MM.1S (cell line): ENCODE measurements at regions not wholly inside any gene's neighbourhood (a gene's known extent, or its start where the extent isn't known, plus 50 kb on each side); places are given as distances from the start of the nearest gene placed in this dataset.
"Not testable (repeated sequence)": the region's sequence is repeated elsewhere in the genome, so short reads cannot be mapped to it uniquely, and the experiment has no call there.

ENCODE experiments used
- DNase-seq: peaks from one replicate; pipeline ENCODE4 v3.0.0-alpha.2; 2015
- H2AFZ ChIP-seq: fragments of 300-600 bp; sonication (generic); 2 replicates; pipeline ENCODE4 v1.6.0; 2016; ENCODE audit warnings: antibody characterized with exemption, low read length
- H3F3A ChIP-seq: fragments of 300-600 bp; sonication (generic); 2 replicates; pipeline ENCODE4 v1.6.1; 2016; ENCODE audit warnings: mild to moderate bottlenecking, antibody characterized with exemption, low read length, moderate library complexity, mixed read lengths; ENCODE audit not compliant: insufficient read depth
- H3K27ac ChIP-seq: fragments of 300-600 bp; sonication (generic); 2 replicates; pipeline ENCODE4 v1.5.1; 2016; ENCODE audit warnings: mild to moderate bottlenecking, low read length
- H3K27me3 ChIP-seq: fragments of 300-600 bp; sonication (generic); replicated peaks from 2 replicates; pipeline ENCODE4 v1.6.0; 2016; ENCODE audit warnings: low read length; ENCODE audit not compliant: insufficient read depth
- H3K36me3 ChIP-seq: fragments of 300-600 bp; sonication (generic); replicated peaks from 2 replicates; pipeline ENCODE4 v1.6.1; 2016; ENCODE audit warnings: mild to moderate bottlenecking, low read length, mixed read lengths; ENCODE audit not compliant: insufficient read depth
- H3K4me1 ChIP-seq: fragments of 300-600 bp; sonication (generic); 2 replicates; pipeline ENCODE4 v1.6.1; 2016; ENCODE audit warnings: low read length, mixed read lengths
- H3K4me2 ChIP-seq: fragments of 300-600 bp; sonication (generic); 2 replicates; pipeline ENCODE4 v1.6.0; 2016; ENCODE audit warnings: low read depth, low read length
- H3K4me3 ChIP-seq: fragments of 300-600 bp; sonication (generic); 2 replicates; pipeline ENCODE4 v1.5.1; 2016; ENCODE audit warnings: low read length, mixed read lengths
- H3K79me2 ChIP-seq: fragments of 300-600 bp; sonication (generic); 2 replicates; pipeline ENCODE4 v1.6.1; 2016; ENCODE audit warnings: mixed run types, low read length, mixed read lengths
- H3K9ac ChIP-seq: fragments of 300-600 bp; sonication (generic); 2 replicates; pipeline ENCODE4 v1.6.1; 2016; ENCODE audit warnings: low read length, mixed read lengths
- H3K9me2 ChIP-seq: fragments of 300-600 bp; sonication (generic); replicated peaks from 2 replicates; pipeline ENCODE4 v1.6.1; 2016; ENCODE audit warnings: mild to moderate bottlenecking, low read length, mixed read lengths; ENCODE audit not compliant: insufficient read depth
- H3K9me3 ChIP-seq: fragments of 300-600 bp; sonication (generic); replicated peaks from 2 replicates; pipeline ENCODE4 v1.6.1; 2016; ENCODE audit warnings: mild to moderate bottlenecking, low read length, mixed read lengths; ENCODE audit not compliant: insufficient read depth
- H4K20me1 ChIP-seq: fragments of 300-600 bp; sonication (generic); 2 replicates; pipeline ENCODE4 v1.6.1; 2016; ENCODE audit warnings: mild to moderate bottlenecking, low read length, moderate library complexity, mixed read lengths; ENCODE audit not compliant: insufficient read depth
- CTCF ChIP-seq: fragments of 300-600 bp; sonication (generic); IDR thresholded peaks from 2 replicates; pipeline ENCODE4 v1.5.1; 2016; ENCODE audit warnings: antibody characterized with exemption, low read length, mixed read lengths
- EZH2 ChIP-seq: fragments of 300-600 bp; sonication (generic); optimal IDR thresholded peaks from 2 replicates; pipeline ENCODE3; 2017; ENCODE audit warnings: low read depth, mild to moderate bottlenecking, antibody characterized with exemption, low read length, mixed read lengths
- EZH2phosphoT487 ChIP-seq: fragments of 300-600 bp; sonication (generic); IDR thresholded peaks from 2 replicates; pipeline ENCODE4 v1.6.1; 2018; ENCODE audit warnings: antibody characterized with exemption, low read length

GRCh38 chr10:71086439-71087080 lies 125.8 kb upstream of the UNC5B start:
- no peak overlapping the region for H2AFZ ChIP-seq
- DNase-seq, result no peak
- no peaks in the 10 kb centered on the region for H4K20me1 ChIP-seq
- H3K9ac ChIP-seq, result no peak overlapping the region
- H3K79me2 ChIP-seq, result no peaks in the 10 kb centered on the region
- no peaks in the 10 kb centered on the region for H3K4me1 ChIP-seq
- H3F3A ChIP-seq, result no peaks in the 10 kb centered on the region
- H3K4me2 ChIP-seq, result no peak overlapping the region
- peaks cover 10% of the 10 kb centered on the region; the same call in 1 of the 2 replicates for H3K27me3 ChIP-seq
- H3K9me2 ChIP-seq, result no peaks in the 10 kb centered on the region
- TF ChIP-seq EZH2 (no peak), CTCF (no peak), EZH2phosphoT487 (no peak)
- no peaks in the 10 kb centered on the region for H3K9me3 ChIP-seq
- no peak overlapping the region for H3K27ac ChIP-seq
- H3K4me3 ChIP-seq, result no peak overlapping the region
- H3K36me3 ChIP-seq, result no peaks in the 10 kb centered on the region

GRCh38 chr10:71087622-71088021 lies 124.7 kb upstream of the UNC5B start:
- Histone ChIP-seq H3K79me2 (no peaks in the 10 kb centered on the region), H4K20me1 (no peaks in the 10 kb centered on the region), H3K27ac (no peak overlapping the region), H3K4me2 (no peak overlapping the region), H3K4me1 (no peaks in the 10 kb centered on the region), H3K36me3 (no peaks in the 10 kb centered on the region), H3K27me3 (peaks cover 6% of the 10 kb centered on the region; the same call in 1 of the 2 replicates), H3K4me3 (no peak overlapping the region), H3K9me3 (no peaks in the 10 kb centered on the region), H3K9me2 (no peaks in the 10 kb centered on the region), H3F3A (no peaks in the 10 kb centered on the region), H3K9ac (no peak overlapping the region), H2AFZ (no peak overlapping the region)
- no peak for DNase-seq
- no peak for TF ChIP-seq CTCF

GRCh38 chr10:71088054-71088453 lies 124.3 kb upstream of the UNC5B start:
- Histone ChIP-seq H3K9me2 (no peaks in the 10 kb centered on the region), H4K20me1 (no peaks in the 10 kb centered on the region), H3K27me3 (peaks cover 3% of the 10 kb centered on the region; the same call in 1 of the 2 replicates), H3K9ac (no peak overlapping the region), H3K4me3 (no peak overlapping the region), H3K36me3 (no peaks in the 10 kb centered on the region), H3K9me3 (no peaks in the 10 kb centered on the region), H3K4me2 (no peak overlapping the region), H3F3A (no peaks in the 10 kb centered on the region), H3K27ac (no peak overlapping the region), H3K4me1 (no peaks in the 10 kb centered on the region), H2AFZ (no peak overlapping the region), H3K79me2 (no peaks in the 10 kb centered on the region)
- no peak for DNase-seq
- TF ChIP-seq EZH2 (no peak), CTCF (no peak), EZH2phosphoT487 (no peak)

- not testable (repeated sequence) for H3K9me2 ChIP-seq, H3K9me3 ChIP-seq, H3K27me3 ChIP-seq, H3K9ac ChIP-seq, DNase-seq, H3K4me1 ChIP-seq, H3F3A ChIP-seq, H3K4me3 ChIP-seq, H2AFZ ChIP-seq, H3K27ac ChIP-seq, H4K20me1 ChIP-seq, H3K36me3 ChIP-seq, H3K4me2 ChIP-seq, H3K79me2 ChIP-seq
These were observed 123.8 kb upstream of the UNC5B start for GRCh38 chr10:71088578-71088977.
